NOMO-1 treated with DMSO at 0.1 percent for 48 hours (cell line): ENCODE measurements at regions not wholly inside any gene's neighbourhood (a gene's known extent, or its start where the extent isn't known, plus 50 kb on each side); places are given as distances from the start of the nearest gene placed in this dataset.

Experiments used
- DNase-seq: peaks from one replicate; lab custom pipeline; 2025; ENCODE audit not compliant: unreplicated experiment; lab: John Stamatoyannopoulos, UW

GRCh38 chr2:64742678-64743077 is 89.0 kb upstream of the SERTAD2 start:
- DNase-seq: peak; percentile 15

- no peak for DNase-seq
Observed at GRCh38 chr2:64743739-64744330, 90.1 kb upstream of the SERTAD2 start.

GRCh38 chr2:64745562-64745961 is 91.8 kb upstream of the SERTAD2 start:
- DNase-seq: no peak

- peak; percentile 37 for DNase-seq
Observed at GRCh38 chr2:64747690-64748091, 94.0 kb upstream of the SERTAD2 start.

- DNase-seq: no peak
Observed at GRCh38 chr2:64748147-64748546, 94.4 kb upstream of the SERTAD2 start.

GRCh38 chr2:64748561-64748960 is 94.8 kb upstream of the SERTAD2 start:
- no peak for DNase-seq

GRCh38 chr2:64749446-64749845 is 95.7 kb upstream of the SERTAD2 start:
- DNase-seq: no peak

- peak; percentile 16 for DNase-seq
Observed at GRCh38 chr2:64750001-64750816, 96.5 kb upstream of the SERTAD2 start.

GRCh38 chr2:64750817-64751285 is 97.1 kb upstream of the SERTAD2 start:
- peak; percentile 100 for DNase-seq

GRCh38 chr2:64751286-64752260 is 97.9 kb upstream of the SERTAD2 start:
- peak; percentile 100 for DNase-seq

- DNase-seq: no peak
Observed at GRCh38 chr2:64753399-64753798, 99.7 kb upstream of the SERTAD2 start.

- no peak for DNase-seq
Observed at GRCh38 chr2:64754570-64754969, 100.9 kb upstream of the SERTAD2 start.

- no peak for DNase-seq
Observed at GRCh38 chr2:64757126-64757525, 103.4 kb upstream of the SERTAD2 start.

GRCh38 chr2:64760128-64760527 is 106.4 kb upstream of the SERTAD2 start:
- no peak for DNase-seq

GRCh38 chr2:64762301-64762997 is 108.7 kb upstream of the SERTAD2 start:
- no peak for DNase-seq

- peak; percentile 55 for DNase-seq
Observed at GRCh38 chr2:64763126-64763525, 109.4 kb upstream of the SERTAD2 start.

GRCh38 chr2:64765160-64765805 is 111.6 kb upstream of the SERTAD2 start:
- no peak for DNase-seq

- DNase-seq: peak; percentile 69
Observed at GRCh38 chr2:64766841-64767669, 113.3 kb upstream of the SERTAD2 start.
